Stimulated activated CD4-positive, alpha-beta T cell treated with anti-CD3 and anti-CD28 coated beads, Interleukin-4, amount 100 ng/mL, for 4 hours (primary cell): ENCODE measurements at regions not wholly inside any gene's neighbourhood (a gene's known extent, or its start where the extent isn't known, plus 50 kb on each side); places are given as distances from the start of the nearest gene placed in this dataset.
"Not testable (repeated sequence)": the region's sequence is repeated elsewhere in the genome, so short reads cannot be mapped to it uniquely, and the experiment has no call there.

Experiments used
- DNase-seq, 2 experiments: peaks; one replicate each; pipeline ENCODE4 v3.0.0-alpha.2; 2020

GRCh38 chr15:62325597-62325996 is 160.5 kb upstream of the C2CD4B start:
- no peak for DNase-seq

GRCh38 chr15:62326460-62327011 is 161.5 kb upstream of the C2CD4B start:
- DNase-seq = no peak

GRCh38 chr15:62327406-62327805 is 162.3 kb upstream of the C2CD4B start:
- DNase-seq = no peak

GRCh38 chr15:62332472-62332871 is 167.4 kb upstream of the C2CD4B start:
- DNase-seq = not testable (repeated sequence)

GRCh38 chr15:62334536-62334935 is 169.5 kb upstream of the C2CD4B start:
- DNase-seq = no peak

GRCh38 chr15:62337934-62338333 is 172.8 kb upstream of the C2CD4B start:
- no peak for DNase-seq

GRCh38 chr15:62338497-62338896 is 173.4 kb upstream of the C2CD4B start:
- no peak for DNase-seq

GRCh38 chr15:62342959-62343358 is 177.9 kb upstream of the C2CD4B start:
- no peak for DNase-seq

- no peak for DNase-seq
Observed at GRCh38 chr15:62343397-62343796, 178.3 kb upstream of the C2CD4B start.

GRCh38 chr15:62344806-62345539 is 179.9 kb upstream of the C2CD4B start:
- DNase-seq = peak; percentile 39 to 49

GRCh38 chr15:62346168-62346567 is 181.1 kb upstream of the C2CD4B start:
- no peak for DNase-seq

GRCh38 chr15:62348118-62348517 is 183.0 kb upstream of the C2CD4B start:
- no peak for DNase-seq

GRCh38 chr15:62348623-62349022 is 183.5 kb upstream of the C2CD4B start:
- no peak for DNase-seq

- no peak for DNase-seq
Observed at GRCh38 chr15:62352817-62353216, 187.7 kb upstream of the C2CD4B start.

GRCh38 chr15:62357431-62357830 is 192.3 kb upstream of the C2CD4B start:
- no peak for DNase-seq

GRCh38 chr15:62359416-62359815 is 194.3 kb upstream of the C2CD4B start:
- no peak for DNase-seq

- no peak for DNase-seq
Observed at GRCh38 chr15:62360332-62361097, 195.4 kb upstream of the C2CD4B start.

GRCh38 chr15:62362144-62362543 is 197.1 kb upstream of the C2CD4B start:
- DNase-seq = no peak

- no peak for DNase-seq
Observed at GRCh38 chr15:62362608-62363007, 197.5 kb upstream of the C2CD4B start.

GRCh38 chr15:62363913-62364312 is 198.8 kb upstream of the C2CD4B start:
- no peak for DNase-seq

GRCh38 chr15:62365795-62366442 is 200.8 kb upstream of the C2CD4B start:
- no peak for DNase-seq

- DNase-seq = no peak
Observed at GRCh38 chr15:62369454-62369853, 204.4 kb upstream of the C2CD4B start.

- not testable (repeated sequence) for DNase-seq
Observed at GRCh38 chr15:62371683-62372082, 206.6 kb upstream of the C2CD4B start.
